ENCODE measurements at regions not wholly inside any gene's neighbourhood (a gene's known extent, or its start where the extent isn't known, plus 50 kb on each side); places are given as distances from the start of the nearest gene placed in this dataset.

GRCh38 chr5:148927307-148927946 is 101.0 kb downstream of the ADRB2 start:
- Histone ChIP-seq H3K4me3 (ENCODE audit: control insufficient read depth in 2 of 3, extremely low read depth in 1 of 3, insufficient read depth in 2 of 3, low read depth in 1 of 3, low read length in 3 of 3) (no peak overlapping the region), H3K9me3 (ENCODE audit: control insufficient read depth, low read depth, low read length) (no peaks in the 10 kb centered on the region), H3K79me2 (ENCODE audit: control insufficient read depth, insufficient read depth, low read length) (no peaks in the 10 kb centered on the region), H3K27ac (ENCODE audit: control insufficient read depth, insufficient read depth, low read length) (peak overlapping the region; percentile 42), H4K20me1 (ENCODE audit: control insufficient read depth, extremely low read depth, insufficient read depth, low read length) (no peaks in the 10 kb centered on the region), H3K36me3 (ENCODE audit: control insufficient read depth in 2 of 2, extremely low read depth in 1 of 2, insufficient read depth in 2 of 2, low read length in 2 of 2) (no peaks in the 10 kb centered on the region), H3K9ac (ENCODE audit: control insufficient read depth, extremely low read depth, insufficient read depth, low read length) (no peak overlapping the region), H3K9me1 (ENCODE audit: control insufficient read depth, extremely low read depth, insufficient read depth, low read length) (no peaks in the 10 kb centered on the region), H2AFZ (ENCODE audit: control insufficient read depth, low read length) (no peak overlapping the region), H3K27me3 (ENCODE audit: control insufficient read depth, extremely low read depth, insufficient read depth, low read length) (no peaks in the 10 kb centered on the region), H3K4me2 (ENCODE audit: control insufficient read depth, extremely low read depth, insufficient read depth, low read depth, low read length) (no peak overlapping the region), H3K4me1 (ENCODE audit: control insufficient read depth, extremely low read depth, insufficient read depth, low read length) (peaks cover 12% of the 10 kb centered on the region)
- DNase-seq (ENCODE audit: low read depth, low spot score), result no peak
- no peak for TF ChIP-seq CTCF (optimal IDR thresholded peaks at IDR 0.05 in 1 of 3, IDR thresholded peaks at IDR 0.05 in 1 of 3, conservative IDR thresholded peaks at IDR 0.05 in 1 of 3; ENCODE audit: extremely low read depth in 1 of 3, insufficient read depth in 2 of 3, low read length in 3 of 3)
- TF ChIP-seq EZH2 (IDR thresholded peaks at IDR 0.05; ENCODE audit: low read length), result no peak
- no peak for FAIRE-seq
- dilution Hi-C loops (cut with MboI; ENCODE audit: extremely low pct_ligation_motif_present, low sequenced_read_pairs), result no loop called here

GRCh38 chr5:148928141-148928540 is 101.7 kb downstream of the ADRB2 start:
- H3K4me3 ChIP-seq (ENCODE audit: control insufficient read depth in 2 of 3, extremely low read depth in 1 of 3, insufficient read depth in 2 of 3, low read depth in 1 of 3, low read length in 3 of 3), result no peak overlapping the region
- peak overlapping the region; percentile 42 for H3K27ac ChIP-seq (ENCODE audit: control insufficient read depth, insufficient read depth, low read length)
- H3K79me2 ChIP-seq (ENCODE audit: control insufficient read depth, insufficient read depth, low read length), result no peaks in the 10 kb centered on the region
- H3K4me2 ChIP-seq (ENCODE audit: control insufficient read depth, extremely low read depth, insufficient read depth, low read depth, low read length), result peak overlapping the region; percentile 23
- peak overlapping the region; percentile 24 for H2AFZ ChIP-seq (ENCODE audit: control insufficient read depth, low read length)
- H3K27me3 ChIP-seq (ENCODE audit: control insufficient read depth, extremely low read depth, insufficient read depth, low read length), result no peaks in the 10 kb centered on the region
- no peaks in the 10 kb centered on the region for H3K36me3 ChIP-seq (ENCODE audit: control insufficient read depth in 2 of 2, extremely low read depth in 1 of 2, insufficient read depth in 2 of 2, low read length in 2 of 2)
- no peaks in the 10 kb centered on the region for H4K20me1 ChIP-seq (ENCODE audit: control insufficient read depth, extremely low read depth, insufficient read depth, low read length)
- TF ChIP-seq EZH2 (IDR thresholded peaks at IDR 0.05; ENCODE audit: low read length), result no peak
- TF ChIP-seq CTCF (optimal IDR thresholded peaks at IDR 0.05 in 1 of 3, IDR thresholded peaks at IDR 0.05 in 1 of 3, conservative IDR thresholded peaks at IDR 0.05 in 1 of 3; ENCODE audit: extremely low read depth in 1 of 3, insufficient read depth in 2 of 3, low read length in 3 of 3), result no peak
- peak; percentile 68 for FAIRE-seq
- dilution Hi-C loops (cut with MboI; ENCODE audit: extremely low pct_ligation_motif_present, low sequenced_read_pairs), result no loop called here
- no peak for DNase-seq (ENCODE audit: low read depth, low spot score)
- no peak overlapping the region for H3K9ac ChIP-seq (ENCODE audit: control insufficient read depth, extremely low read depth, insufficient read depth, low read length)
- H3K9me3 ChIP-seq (ENCODE audit: control insufficient read depth, low read depth, low read length), result no peaks in the 10 kb centered on the region
- no peaks in the 10 kb centered on the region for H3K9me1 ChIP-seq (ENCODE audit: control insufficient read depth, extremely low read depth, insufficient read depth, low read length)
- H3K4me1 ChIP-seq (ENCODE audit: control insufficient read depth, extremely low read depth, insufficient read depth, low read length), result peaks cover 12% of the 10 kb centered on the region
